ENCODE measurements at regions not wholly inside any gene's neighbourhood (a gene's known extent, or its start where the extent isn't known, plus 50 kb on each side); places are given as distances from the start of the nearest gene placed in this dataset.

- in situ Hi-C loops (cut with HindIII; ENCODE audit: low sequenced_read_pairs), result no loop called here
- H3K4me3 ChIP-seq (ENCODE audit: low read depth, low read length), result no peak overlapping the region
- no peak for DNase-seq (ENCODE audit: low read depth, low spot score)
- TF ChIP-seq, protein P1, sequence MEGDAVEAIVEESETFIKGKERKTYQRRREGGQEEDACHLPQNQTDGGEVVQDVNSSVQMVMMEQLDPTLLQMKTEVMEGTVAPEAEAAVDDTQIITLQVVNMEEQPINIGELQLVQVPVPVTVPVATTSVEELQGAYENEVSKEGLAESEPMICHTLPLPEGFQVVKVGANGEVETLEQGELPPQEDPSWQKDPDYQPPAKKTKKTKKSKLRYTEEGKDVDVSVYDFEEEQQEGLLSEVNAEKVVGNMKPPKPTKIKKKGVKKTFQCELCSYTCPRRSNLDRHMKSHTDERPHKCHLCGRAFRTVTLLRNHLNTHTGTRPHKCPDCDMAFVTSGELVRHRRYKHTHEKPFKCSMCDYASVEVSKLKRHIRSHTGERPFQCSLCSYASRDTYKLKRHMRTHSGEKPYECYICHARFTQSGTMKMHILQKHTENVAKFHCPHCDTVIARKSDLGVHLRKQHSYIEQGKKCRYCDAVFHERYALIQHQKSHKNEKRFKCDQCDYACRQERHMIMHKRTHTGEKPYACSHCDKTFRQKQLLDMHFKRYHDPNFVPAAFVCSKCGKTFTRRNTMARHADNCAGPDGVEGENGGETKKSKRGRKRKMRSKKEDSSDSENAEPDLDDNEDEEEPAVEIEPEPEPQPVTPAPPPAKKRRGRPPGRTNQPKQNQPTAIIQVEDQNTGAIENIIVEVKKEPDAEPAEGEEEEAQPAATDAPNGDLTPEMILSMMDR (IDR thresholded peaks at IDR 0.05; ENCODE audit: low read depth, low read length), result no peak
Measured at GRCh38 chr16:63856537-63856936, 1265.3 kb downstream of the CDH11 start.

- in situ Hi-C loops (cut with HindIII; ENCODE audit: low sequenced_read_pairs), result no loop called here
- no peak for DNase-seq (ENCODE audit: low read depth, low spot score)
- no peak overlapping the region for H3K4me3 ChIP-seq (ENCODE audit: low read depth, low read length)
- TF ChIP-seq, protein P1 (IDR thresholded peaks at IDR 0.05; ENCODE audit: low read depth, low read length), result no peak
Measured at GRCh38 chr16:63850979-63851378, 1270.9 kb downstream of the CDH11 start.

DNA sequence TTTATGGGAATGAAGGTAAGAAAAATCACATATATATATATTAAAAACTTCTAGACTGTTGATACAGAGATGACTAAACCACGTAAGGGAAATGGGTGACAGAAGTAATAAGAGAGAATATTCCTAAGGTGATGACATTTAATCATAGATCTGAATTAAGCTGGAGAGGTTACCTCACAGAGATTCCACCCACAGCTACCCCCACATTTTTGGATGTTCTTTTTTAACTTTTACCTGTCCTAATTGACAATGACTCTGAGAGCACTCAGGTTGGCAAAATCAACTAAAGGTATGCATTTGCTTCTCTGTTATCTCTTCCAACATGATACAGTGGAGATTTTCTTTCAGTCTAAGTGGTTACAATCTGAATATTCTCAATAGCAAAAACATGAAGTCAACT is 1280.6 kb downstream of the CDH11 start:
- no peak overlapping the region for H3K4me3 ChIP-seq (ENCODE audit: low read depth, low read length)
- in situ Hi-C loops (cut with HindIII; ENCODE audit: low sequenced_read_pairs), result no loop called here
- TF ChIP-seq, protein P1 (IDR thresholded peaks at IDR 0.05; ENCODE audit: low read depth, low read length), result no peak
- no peak for DNase-seq (ENCODE audit: low read depth, low spot score)

DNA sequence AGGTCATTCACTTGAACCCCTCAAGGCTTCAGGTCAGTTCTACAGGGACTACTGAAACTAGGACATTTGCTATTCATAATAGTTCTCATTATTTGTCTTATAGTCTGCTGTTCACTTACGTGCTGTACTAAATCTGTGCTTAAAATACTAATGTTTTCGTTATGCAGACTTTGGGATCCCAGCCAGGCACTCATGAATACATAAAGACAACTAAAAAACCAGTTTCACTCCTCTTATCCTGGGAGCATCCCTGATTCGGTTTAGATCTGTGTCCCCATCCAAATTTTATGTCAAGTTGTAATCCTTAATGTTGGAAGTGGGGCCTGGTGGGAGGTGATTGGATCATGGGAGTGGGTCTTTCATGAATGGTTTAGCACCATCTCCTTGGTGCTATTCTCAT is 1291.8 kb downstream of the CDH11 start:
- H3K4me3 ChIP-seq (ENCODE audit: low read depth, low read length), result no peak overlapping the region
- in situ Hi-C loops (cut with HindIII; ENCODE audit: low sequenced_read_pairs), result no loop called here
- TF ChIP-seq, protein P1 (IDR thresholded peaks at IDR 0.05; ENCODE audit: low read depth, low read length), result no peak
- DNase-seq (ENCODE audit: low read depth, low spot score), result no peak

- no peak overlapping the region for H3K4me3 ChIP-seq (ENCODE audit: low read depth, low read length)
- in situ Hi-C loops (cut with HindIII; ENCODE audit: low sequenced_read_pairs), result no loop called here
- no peak for DNase-seq (ENCODE audit: low read depth, low spot score)
- TF ChIP-seq, protein P1 (IDR thresholded peaks at IDR 0.05; ENCODE audit: low read depth, low read length), result no peak
Measured at GRCh38 chr16:63822818-63823217, 1299.0 kb downstream of the CDH11 start.

DNA sequence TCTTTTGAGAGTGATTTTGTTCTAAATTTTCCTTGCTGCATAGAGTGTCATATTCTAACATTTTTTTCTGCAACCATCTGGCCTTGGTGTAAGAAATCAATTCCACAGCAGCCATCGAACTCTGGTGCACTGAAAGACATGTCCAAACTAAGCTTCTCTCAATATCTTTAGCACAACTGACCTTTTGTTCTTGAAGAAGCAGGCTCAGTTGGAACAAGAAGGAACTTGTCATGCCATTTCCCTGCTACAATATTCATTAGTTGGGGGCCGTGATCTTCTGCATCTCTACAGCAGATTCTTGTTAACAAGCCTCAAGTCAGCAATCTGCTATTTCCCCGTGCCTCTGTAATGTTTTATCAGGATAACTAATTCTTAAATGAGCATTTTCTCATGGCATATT is 1305.6 kb downstream of the CDH11 start:
- in situ Hi-C loops (cut with HindIII; ENCODE audit: low sequenced_read_pairs), result no loop called here
- H3K4me3 ChIP-seq (ENCODE audit: low read depth, low read length), result no peak overlapping the region
- DNase-seq (ENCODE audit: low read depth, low spot score), result no peak
- TF ChIP-seq, protein P1 (IDR thresholded peaks at IDR 0.05; ENCODE audit: low read depth, low read length), result no peak

GRCh38 chr16:63813862-63814261 is 1308.0 kb downstream of the CDH11 start:
- no peak for DNase-seq (ENCODE audit: low read depth, low spot score)
- no peak overlapping the region for H3K4me3 ChIP-seq (ENCODE audit: low read depth, low read length)
- in situ Hi-C loops (cut with HindIII; ENCODE audit: low sequenced_read_pairs), result no loop called here
- TF ChIP-seq, protein P1 (IDR thresholded peaks at IDR 0.05; ENCODE audit: low read depth, low read length), result no peak
